ENCODE measurements at regions not wholly inside any gene's neighbourhood (a gene's known extent, or its start where the extent isn't known, plus 50 kb on each side); places are given as distances from the start of the nearest gene placed in this dataset.

DNA sequence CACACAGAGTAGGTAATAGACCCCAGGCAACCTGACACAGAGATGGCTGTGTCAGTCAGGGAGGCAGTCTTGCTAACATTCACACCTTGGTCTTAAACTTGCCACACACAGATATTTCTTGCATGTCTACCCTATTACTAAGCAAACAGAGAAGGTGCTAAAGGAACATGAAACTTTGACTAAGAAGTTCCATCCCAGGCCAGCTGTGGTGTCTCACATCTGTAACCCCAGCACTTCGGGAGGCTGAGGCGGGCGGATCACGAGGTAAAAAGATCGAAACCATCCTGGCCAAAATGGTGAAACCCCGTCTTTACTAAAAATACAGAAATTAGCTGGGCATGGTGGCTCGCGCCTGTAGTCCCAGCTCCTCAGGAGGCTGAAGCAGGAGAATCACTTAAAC, 222.4 kb upstream of the JARID2 start:
- Histone ChIP-seq H3K27ac (ENCODE audit: low read depth, low read length) (no peak overlapping the region), H3K4me3 (ENCODE audit: insufficient read depth, low read length, poor library complexity, severe bottlenecking) (no peak overlapping the region), H2AFZ (ENCODE audit: low read depth, low read length, severe bottlenecking) (no peak overlapping the region), H3F3A (ENCODE audit: insufficient read depth) (no peaks in the 10 kb centered on the region), H3K27me3 (ENCODE audit: low read length) (no peaks in the 10 kb centered on the region), H3K9me2 (replicated peaks; ENCODE audit: insufficient read depth, low read length) (no peaks in the 10 kb centered on the region), H3K4me2 (ENCODE audit: low read depth, low read length, poor library complexity, severe bottlenecking) (no peak overlapping the region), H3K36me3 (ENCODE audit: low read length) (no peaks in the 10 kb centered on the region), H3K9ac (ENCODE audit: low read length) (no peak overlapping the region), H3K9me3 (ENCODE audit: insufficient read depth, low read length) (0 out of 2 replicates have a peak, but pooled peaks cover 4% of the 10 kb centered on the region), H4K20me1 (ENCODE audit: low read depth, low read length) (no peaks in the 10 kb centered on the region), H3K79me2 (ENCODE audit: insufficient read depth, low read length) (no peaks in the 10 kb centered on the region)
- TF ChIP-seq EZH2phosphoT487 (conservative IDR thresholded peaks at IDR 0.05; ENCODE audit: low read length) = no peak
- TF ChIP-seq, protein P1, sequence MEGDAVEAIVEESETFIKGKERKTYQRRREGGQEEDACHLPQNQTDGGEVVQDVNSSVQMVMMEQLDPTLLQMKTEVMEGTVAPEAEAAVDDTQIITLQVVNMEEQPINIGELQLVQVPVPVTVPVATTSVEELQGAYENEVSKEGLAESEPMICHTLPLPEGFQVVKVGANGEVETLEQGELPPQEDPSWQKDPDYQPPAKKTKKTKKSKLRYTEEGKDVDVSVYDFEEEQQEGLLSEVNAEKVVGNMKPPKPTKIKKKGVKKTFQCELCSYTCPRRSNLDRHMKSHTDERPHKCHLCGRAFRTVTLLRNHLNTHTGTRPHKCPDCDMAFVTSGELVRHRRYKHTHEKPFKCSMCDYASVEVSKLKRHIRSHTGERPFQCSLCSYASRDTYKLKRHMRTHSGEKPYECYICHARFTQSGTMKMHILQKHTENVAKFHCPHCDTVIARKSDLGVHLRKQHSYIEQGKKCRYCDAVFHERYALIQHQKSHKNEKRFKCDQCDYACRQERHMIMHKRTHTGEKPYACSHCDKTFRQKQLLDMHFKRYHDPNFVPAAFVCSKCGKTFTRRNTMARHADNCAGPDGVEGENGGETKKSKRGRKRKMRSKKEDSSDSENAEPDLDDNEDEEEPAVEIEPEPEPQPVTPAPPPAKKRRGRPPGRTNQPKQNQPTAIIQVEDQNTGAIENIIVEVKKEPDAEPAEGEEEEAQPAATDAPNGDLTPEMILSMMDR (IDR thresholded peaks at IDR 0.05; ENCODE audit: insufficient read depth, low read length, poor library complexity, severe bottlenecking) = no peak

DNA sequence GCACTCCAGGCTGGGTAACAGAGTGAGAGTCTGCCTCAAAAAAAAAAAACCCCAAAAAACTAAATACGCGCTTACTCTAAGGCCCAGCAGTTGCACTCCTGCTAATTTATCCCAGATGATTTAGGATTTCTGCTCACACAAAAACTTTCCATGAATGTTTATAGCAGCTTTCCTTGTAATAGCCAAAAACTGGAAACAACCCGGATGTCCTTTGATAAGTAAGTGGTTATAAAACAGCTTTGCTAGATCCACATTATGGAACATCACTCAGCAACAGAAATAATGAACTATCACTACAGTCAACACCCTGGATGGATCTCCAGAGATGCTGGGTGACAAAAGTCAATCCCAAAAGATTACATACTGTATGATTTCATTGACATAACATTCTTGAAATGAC, 220.4 kb upstream of the JARID2 start:
- Histone ChIP-seq H3K36me3 (ENCODE audit: low read length) (no peaks in the 10 kb centered on the region), H3K27ac (ENCODE audit: low read depth, low read length) (no peak overlapping the region), H4K20me1 (ENCODE audit: low read depth, low read length) (no peaks in the 10 kb centered on the region), H3K27me3 (ENCODE audit: low read length) (no peaks in the 10 kb centered on the region), H3K4me2 (ENCODE audit: low read depth, low read length, poor library complexity, severe bottlenecking) (no peak overlapping the region), H3K4me3 (ENCODE audit: insufficient read depth, low read length, poor library complexity, severe bottlenecking) (no peak overlapping the region), H3F3A (ENCODE audit: insufficient read depth) (no peaks in the 10 kb centered on the region), H3K9ac (ENCODE audit: low read length) (no peak overlapping the region), H3K9me2 (replicated peaks; ENCODE audit: insufficient read depth, low read length) (no peaks in the 10 kb centered on the region), H2AFZ (ENCODE audit: low read depth, low read length, severe bottlenecking) (no peak overlapping the region), H3K9me3 (ENCODE audit: insufficient read depth, low read length) (0 out of 2 replicates have a peak, but pooled peaks cover under 1% of the 10 kb centered on the region), H3K79me2 (ENCODE audit: insufficient read depth, low read length) (no peaks in the 10 kb centered on the region)
- TF ChIP-seq, protein P1 (IDR thresholded peaks at IDR 0.05; ENCODE audit: insufficient read depth, low read length, poor library complexity, severe bottlenecking) = no peak
- TF ChIP-seq EZH2phosphoT487 (conservative IDR thresholded peaks at IDR 0.05; ENCODE audit: low read length) = no peak

DNA sequence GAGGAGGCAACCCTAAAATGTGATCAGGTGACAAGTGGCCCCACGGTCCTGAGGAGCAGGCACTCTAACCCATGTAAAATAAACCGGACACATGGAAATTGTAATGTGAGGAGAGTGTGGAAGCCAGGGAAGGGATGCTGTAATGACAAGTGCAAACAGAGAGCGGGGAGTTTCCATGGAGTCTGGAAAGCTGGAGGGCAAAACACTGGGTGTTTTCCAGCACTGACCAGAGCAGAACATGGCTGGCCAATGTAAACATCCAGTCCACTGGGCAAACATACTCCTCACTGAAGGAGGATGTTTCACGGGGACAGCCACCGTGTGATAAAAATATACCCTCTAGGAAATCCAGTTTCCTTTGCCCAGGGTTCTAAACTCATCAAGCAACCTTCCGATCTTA, 219.0 kb upstream of the JARID2 start:
- H3K36me3 ChIP-seq (ENCODE audit: low read length) = no peaks in the 10 kb centered on the region
- no peaks in the 10 kb centered on the region for H3K9me3 ChIP-seq (ENCODE audit: insufficient read depth, low read length)
- H3F3A ChIP-seq (ENCODE audit: insufficient read depth) = no peaks in the 10 kb centered on the region
- H4K20me1 ChIP-seq (ENCODE audit: low read depth, low read length) = no peaks in the 10 kb centered on the region
- no peak overlapping the region for H3K9ac ChIP-seq (ENCODE audit: low read length)
- H3K27ac ChIP-seq (ENCODE audit: low read depth, low read length) = no peak overlapping the region
- no peak for TF ChIP-seq EZH2phosphoT487 (conservative IDR thresholded peaks at IDR 0.05; ENCODE audit: low read length)
- TF ChIP-seq, protein P1 (IDR thresholded peaks at IDR 0.05; ENCODE audit: insufficient read depth, low read length, poor library complexity, severe bottlenecking) = no peak
- no peaks in the 10 kb centered on the region for H3K9me2 ChIP-seq (replicated peaks; ENCODE audit: insufficient read depth, low read length)
- H3K4me2 ChIP-seq (ENCODE audit: low read depth, low read length, poor library complexity, severe bottlenecking) = no peak overlapping the region
- H3K27me3 ChIP-seq (ENCODE audit: low read length) = no peaks in the 10 kb centered on the region
- no peak overlapping the region for H3K4me3 ChIP-seq (ENCODE audit: insufficient read depth, low read length, poor library complexity, severe bottlenecking)
- H3K79me2 ChIP-seq (ENCODE audit: insufficient read depth, low read length) = no peaks in the 10 kb centered on the region
- H2AFZ ChIP-seq (ENCODE audit: low read depth, low read length, severe bottlenecking) = no peak overlapping the region
